H1 (cell line): ENCODE measurements at regions not wholly inside any gene's neighbourhood (a gene's known extent, or its start where the extent isn't known, plus 50 kb on each side); places are given as distances from the start of the nearest gene placed in this dataset.

ENCODE experiments used
- BACH1 ChIP-seq: IDR thresholded peaks from 2 replicates; pipeline ENCODE4 v1.6.1; 2012; ENCODE audit warnings: low read length, improper control_type of control experiment
- CEBPB ChIP-seq: IDR thresholded peaks from 2 replicates; pipeline ENCODE4 v1.6.1; 2012; ENCODE audit warnings: low read depth, low read length
- CHD1 ChIP-seq: IDR thresholded peaks from 2 replicates; pipeline ENCODE4 v1.6.1; 2012; ENCODE audit warnings: low read depth, low read length, improper control_type of control experiment
- EGR1 ChIP-seq: IDR thresholded peaks from 2 replicates; pipeline ENCODE4 v1.6.1; 2011; ENCODE audit warnings: low read depth, low read length, borderline replicate concordance
- GTF2F1 ChIP-seq: IDR thresholded peaks from 2 replicates; pipeline ENCODE4 v1.6.1; 2012; ENCODE audit warnings: low read depth, low read length, improper control_type of control experiment, borderline replicate concordance
- JUN ChIP-seq: IDR thresholded peaks from 2 replicates; pipeline ENCODE4 v1.6.1; 2011; ENCODE audit warnings: low read depth, mild to moderate bottlenecking, improper control_type of control experiment, low read length
- JUND ChIP-seq: IDR thresholded peaks from 2 replicates; pipeline ENCODE4 v1.6.1; 2011; ENCODE audit warnings: mild to moderate bottlenecking, improper control_type of control experiment, low read length
- MAX ChIP-seq: IDR thresholded peaks from 2 replicates; pipeline ENCODE4 v1.6.1; 2012; ENCODE audit warnings: inconsistent platforms
- NRF1 ChIP-seq: IDR thresholded peaks from 2 replicates; pipeline ENCODE4 v1.6.1; 2011; ENCODE audit warnings: mild to moderate bottlenecking, low read depth, low read length, improper control_type of control experiment
- POLR2AphosphoS5 ChIP-seq: IDR thresholded peaks from 2 replicates; pipeline ENCODE4 v1.6.1; 2011; ENCODE audit warnings: low read depth, low read length
- RXRA ChIP-seq: IDR thresholded peaks from 2 replicates; pipeline ENCODE4 v1.6.1; 2011; ENCODE audit warnings: low read depth, mild to moderate bottlenecking, low read length, moderate library complexity; ENCODE audit not compliant: insufficient read depth
- SP1 ChIP-seq: IDR thresholded peaks from 2 replicates; pipeline ENCODE4 v1.6.1; 2011; ENCODE audit warnings: low read depth, low read length
- TAF7 ChIP-seq: optimal IDR thresholded peaks from 2 replicates; pipeline ENCODE3; 2011; ENCODE audit warnings: low read depth, mild to moderate bottlenecking, inconsistent platforms, low read length, moderate library complexity, borderline replicate concordance
- TF ChIP-seq, protein P1 (sequence below): fragments of 300-600 bp; sonication (generic); IDR thresholded peaks from 2 replicates; pipeline ENCODE4 v1.7.1; 2012; ENCODE audit warnings: low read length, moderate library complexity, mild to moderate bottlenecking, inconsistent platforms; ENCODE audit not compliant: insufficient replicate concordance

DNA sequence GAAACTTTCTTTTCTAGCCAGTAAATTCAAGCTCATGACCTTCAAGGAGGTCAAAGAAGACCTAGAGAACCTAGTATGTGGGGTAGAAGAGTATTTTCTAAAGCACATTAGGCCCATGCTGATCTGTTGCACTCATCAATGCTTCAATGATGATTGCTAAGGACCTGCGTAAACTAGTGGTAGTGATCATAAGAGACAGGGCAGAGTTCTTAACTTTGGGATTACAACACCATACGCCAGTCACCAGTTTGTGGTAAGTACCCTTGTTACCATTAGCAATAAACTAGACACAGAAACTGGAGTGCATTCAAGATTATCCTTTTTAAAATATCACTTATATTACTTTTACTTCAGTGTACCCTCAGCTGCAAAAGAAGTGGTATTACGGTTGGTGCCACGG lies 490.3 kb downstream of the BUD13 start (continued):
- TF ChIP-seq, protein P1, sequence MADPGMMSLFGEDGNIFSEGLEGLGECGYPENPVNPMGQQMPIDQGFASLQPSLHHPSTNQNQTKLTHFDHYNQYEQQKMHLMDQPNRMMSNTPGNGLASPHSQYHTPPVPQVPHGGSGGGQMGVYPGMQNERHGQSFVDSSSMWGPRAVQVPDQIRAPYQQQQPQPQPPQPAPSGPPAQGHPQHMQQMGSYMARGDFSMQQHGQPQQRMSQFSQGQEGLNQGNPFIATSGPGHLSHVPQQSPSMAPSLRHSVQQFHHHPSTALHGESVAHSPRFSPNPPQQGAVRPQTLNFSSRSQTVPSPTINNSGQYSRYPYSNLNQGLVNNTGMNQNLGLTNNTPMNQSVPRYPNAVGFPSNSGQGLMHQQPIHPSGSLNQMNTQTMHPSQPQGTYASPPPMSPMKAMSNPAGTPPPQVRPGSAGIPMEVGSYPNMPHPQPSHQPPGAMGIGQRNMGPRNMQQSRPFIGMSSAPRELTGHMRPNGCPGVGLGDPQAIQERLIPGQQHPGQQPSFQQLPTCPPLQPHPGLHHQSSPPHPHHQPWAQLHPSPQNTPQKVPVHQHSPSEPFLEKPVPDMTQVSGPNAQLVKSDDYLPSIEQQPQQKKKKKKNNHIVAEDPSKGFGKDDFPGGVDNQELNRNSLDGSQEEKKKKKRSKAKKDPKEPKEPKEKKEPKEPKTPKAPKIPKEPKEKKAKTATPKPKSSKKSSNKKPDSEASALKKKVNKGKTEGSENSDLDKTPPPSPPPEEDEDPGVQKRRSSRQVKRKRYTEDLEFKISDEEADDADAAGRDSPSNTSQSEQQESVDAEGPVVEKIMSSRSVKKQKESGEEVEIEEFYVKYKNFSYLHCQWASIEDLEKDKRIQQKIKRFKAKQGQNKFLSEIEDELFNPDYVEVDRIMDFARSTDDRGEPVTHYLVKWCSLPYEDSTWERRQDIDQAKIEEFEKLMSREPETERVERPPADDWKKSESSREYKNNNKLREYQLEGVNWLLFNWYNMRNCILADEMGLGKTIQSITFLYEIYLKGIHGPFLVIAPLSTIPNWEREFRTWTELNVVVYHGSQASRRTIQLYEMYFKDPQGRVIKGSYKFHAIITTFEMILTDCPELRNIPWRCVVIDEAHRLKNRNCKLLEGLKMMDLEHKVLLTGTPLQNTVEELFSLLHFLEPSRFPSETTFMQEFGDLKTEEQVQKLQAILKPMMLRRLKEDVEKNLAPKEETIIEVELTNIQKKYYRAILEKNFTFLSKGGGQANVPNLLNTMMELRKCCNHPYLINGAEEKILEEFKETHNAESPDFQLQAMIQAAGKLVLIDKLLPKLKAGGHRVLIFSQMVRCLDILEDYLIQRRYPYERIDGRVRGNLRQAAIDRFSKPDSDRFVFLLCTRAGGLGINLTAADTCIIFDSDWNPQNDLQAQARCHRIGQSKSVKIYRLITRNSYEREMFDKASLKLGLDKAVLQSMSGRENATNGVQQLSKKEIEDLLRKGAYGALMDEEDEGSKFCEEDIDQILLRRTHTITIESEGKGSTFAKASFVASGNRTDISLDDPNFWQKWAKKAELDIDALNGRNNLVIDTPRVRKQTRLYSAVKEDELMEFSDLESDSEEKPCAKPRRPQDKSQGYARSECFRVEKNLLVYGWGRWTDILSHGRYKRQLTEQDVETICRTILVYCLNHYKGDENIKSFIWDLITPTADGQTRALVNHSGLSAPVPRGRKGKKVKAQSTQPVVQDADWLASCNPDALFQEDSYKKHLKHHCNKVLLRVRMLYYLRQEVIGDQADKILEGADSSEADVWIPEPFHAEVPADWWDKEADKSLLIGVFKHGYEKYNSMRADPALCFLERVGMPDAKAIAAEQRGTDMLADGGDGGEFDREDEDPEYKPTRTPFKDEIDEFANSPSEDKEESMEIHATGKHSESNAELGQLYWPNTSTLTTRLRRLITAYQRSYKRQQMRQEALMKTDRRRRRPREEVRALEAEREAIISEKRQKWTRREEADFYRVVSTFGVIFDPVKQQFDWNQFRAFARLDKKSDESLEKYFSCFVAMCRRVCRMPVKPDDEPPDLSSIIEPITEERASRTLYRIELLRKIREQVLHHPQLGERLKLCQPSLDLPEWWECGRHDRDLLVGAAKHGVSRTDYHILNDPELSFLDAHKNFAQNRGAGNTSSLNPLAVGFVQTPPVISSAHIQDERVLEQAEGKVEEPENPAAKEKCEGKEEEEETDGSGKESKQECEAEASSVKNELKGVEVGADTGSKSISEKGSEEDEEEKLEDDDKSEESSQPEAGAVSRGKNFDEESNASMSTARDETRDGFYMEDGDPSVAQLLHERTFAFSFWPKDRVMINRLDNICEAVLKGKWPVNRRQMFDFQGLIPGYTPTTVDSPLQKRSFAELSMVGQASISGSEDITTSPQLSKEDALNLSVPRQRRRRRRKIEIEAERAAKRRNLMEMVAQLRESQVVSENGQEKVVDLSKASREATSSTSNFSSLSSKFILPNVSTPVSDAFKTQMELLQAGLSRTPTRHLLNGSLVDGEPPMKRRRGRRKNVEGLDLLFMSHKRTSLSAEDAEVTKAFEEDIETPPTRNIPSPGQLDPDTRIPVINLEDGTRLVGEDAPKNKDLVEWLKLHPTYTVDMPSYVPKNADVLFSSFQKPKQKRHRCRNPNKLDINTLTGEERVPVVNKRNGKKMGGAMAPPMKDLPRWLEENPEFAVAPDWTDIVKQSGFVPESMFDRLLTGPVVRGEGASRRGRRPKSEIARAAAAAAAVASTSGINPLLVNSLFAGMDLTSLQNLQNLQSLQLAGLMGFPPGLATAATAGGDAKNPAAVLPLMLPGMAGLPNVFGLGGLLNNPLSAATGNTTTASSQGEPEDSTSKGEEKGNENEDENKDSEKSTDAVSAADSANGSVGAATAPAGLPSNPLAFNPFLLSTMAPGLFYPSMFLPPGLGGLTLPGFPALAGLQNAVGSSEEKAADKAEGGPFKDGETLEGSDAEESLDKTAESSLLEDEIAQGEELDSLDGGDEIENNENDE = no peak
- no peak for TF ChIP-seq CHD1
- TF ChIP-seq MAX = no peak
- TF ChIP-seq NRF1 = no peak
- TF ChIP-seq RXRA = no peak
- TF ChIP-seq TAF7 = no peak
- no peak for TF ChIP-seq EGR1
- no peak for TF ChIP-seq POLR2AphosphoS5
- TF ChIP-seq JUN = no peak
- TF ChIP-seq JUND = no peak
- TF ChIP-seq CEBPB = no peak
- TF ChIP-seq SP1 = no peak
- TF ChIP-seq GTF2F1 = no peak
- TF ChIP-seq BACH1 = no peak
